NCI-H748 (cell line): ENCODE measurements at regions not wholly inside any gene's neighbourhood (a gene's known extent, or its start where the extent isn't known, plus 50 kb on each side); places are given as distances from the start of the nearest gene placed in this dataset.
"Not testable (repeated sequence)": the region's sequence is repeated elsewhere in the genome, so short reads cannot be mapped to it uniquely, and the experiment has no call there.

Experiments used
- DNase-seq: peaks from one replicate; lab custom pipeline; 2025; ENCODE audit not compliant: unreplicated experiment; lab: John Stamatoyannopoulos, UW

GRCh38 chr5:135095871-135096270, 61.8 kb upstream of the PITX1 start:
- no peak for DNase-seq

- no peak for DNase-seq
Observed at GRCh38 chr5:135095052-135095715, 61.2 kb upstream of the PITX1 start.

GRCh38 chr5:135094339-135095051, 60.5 kb upstream of the PITX1 start:
- no peak for DNase-seq

- DNase-seq, result not testable (repeated sequence)
Observed at GRCh38 chr5:135093483-135093882, 59.5 kb upstream of the PITX1 start.

- DNase-seq, result no peak
Observed at GRCh38 chr5:135092476-135092875, 58.4 kb upstream of the PITX1 start.

- DNase-seq, result no peak
Observed at GRCh38 chr5:135091286-135091685, 57.3 kb upstream of the PITX1 start.

- DNase-seq, result no peak
Observed at GRCh38 chr5:135089912-135090311, 55.9 kb upstream of the PITX1 start.

- DNase-seq, result no peak
Observed at GRCh38 chr5:135088911-135089310, 54.9 kb upstream of the PITX1 start.

GRCh38 chr5:135087950-135088349, 53.9 kb upstream of the PITX1 start:
- DNase-seq, result no peak

GRCh38 chr5:135085936-135086725, 52.1 kb upstream of the PITX1 start:
- DNase-seq, result no peak

- DNase-seq, result no peak
Observed at GRCh38 chr5:135085133-135085935, 51.3 kb upstream of the PITX1 start.
